GM12891 (cell line): ENCODE measurements at regions not wholly inside any gene's neighbourhood (a gene's known extent, or its start where the extent isn't known, plus 50 kb on each side); places are given as distances from the start of the nearest gene placed in this dataset.
"Not testable (repeated sequence)": the region's sequence is repeated elsewhere in the genome, so short reads cannot be mapped to it uniquely, and the experiment has no call there.

Source experiments
- DNase-seq: peaks from one replicate; pipeline ENCODE4 v3.0.0; 2011; ENCODE audit warnings: low spot score; ENCODE audit not compliant: insufficient read length
- FAIRE-seq: peaks from 2 replicates; lab custom pipeline; 2011; peaks lifted over from hg19 to GRCh38; lab: Jason Lieb, UNC
- PAX5 ChIP-seq: IDR thresholded peaks from 2 replicates; pipeline ENCODE4 v1.6.1; 2011; ENCODE audit warnings: low read length, moderate library complexity, mild to moderate bottlenecking; ENCODE audit not compliant: insufficient read depth, severe bottlenecking
- POLR2A ChIP-seq: IDR thresholded peaks from 2 replicates; pipeline ENCODE4 v1.6.1; 2011; ENCODE audit warnings: low read depth, low read length, control low read depth
- POLR2AphosphoS5 ChIP-seq: IDR thresholded peaks from 2 replicates; pipeline ENCODE4 v1.6.1; 2011; ENCODE audit warnings: low read depth, low read length, control low read depth
- POU2F2 ChIP-seq: IDR thresholded peaks from 2 replicates; pipeline ENCODE4 v1.6.1; 2011; ENCODE audit warnings: low read depth, mild to moderate bottlenecking, control low read depth, low read length, moderate library complexity
- SPI1 ChIP-seq: IDR thresholded peaks from 2 replicates; pipeline ENCODE4 v1.6.1; 2011; ENCODE audit warnings: low read depth, low read length, control low read depth
- TAF1 ChIP-seq: IDR thresholded peaks from 2 replicates; pipeline ENCODE4 v1.6.1; 2011; ENCODE audit warnings: low read depth, low read length, control low read depth

- no peak for TF ChIP-seq TAF1
- no peak for TF ChIP-seq PAX5
- no peak for TF ChIP-seq POU2F2
- TF ChIP-seq POLR2A, result no peak
- no peak for TF ChIP-seq POLR2AphosphoS5
- TF ChIP-seq SPI1, result no peak
- no peak for FAIRE-seq
These were observed 127.1 kb downstream of the MYCN start for GRCh38 chr2:16067444-16067843.

GRCh38 chr2:16067037-16067406 lies 126.7 kb downstream of the MYCN start:
- DNase-seq (no peak), FAIRE-seq (no peak)
- TF ChIP-seq POU2F2, result no peak
- no peak for TF ChIP-seq POLR2A
- TF ChIP-seq TAF1, result no peak
- no peak for TF ChIP-seq SPI1
- no peak for TF ChIP-seq POLR2AphosphoS5

More at GRCh38 chr2:16067444-16067843, 127.1 kb downstream of the MYCN start:
- no peak for DNase-seq

GRCh38 chr2:16066261-16067036 lies 126.1 kb downstream of the MYCN start:
- no peak for TF ChIP-seq POLR2AphosphoS5
- TF ChIP-seq SPI1, result no peak
- TF ChIP-seq TAF1, result no peak
- no peak for DNase-seq
- no peak for FAIRE-seq

GRCh38 chr2:16065272-16066069 lies 125.1 kb downstream of the MYCN start:
- DNase-seq, FAIRE-seq: not testable (repeated sequence)

GRCh38 chr2:16064745-16065144 lies 124.4 kb downstream of the MYCN start:
- DNase-seq, result no peak
- TF ChIP-seq SPI1 (no peak), TAF1 (no peak), POLR2A (no peak), POLR2AphosphoS5 (no peak), POU2F2 (no peak), PAX5 (no peak)
- no peak for FAIRE-seq

GRCh38 chr2:16063955-16064633 lies 123.7 kb downstream of the MYCN start:
- FAIRE-seq, result no peak
- TF ChIP-seq SPI1, result no peak
- no peak for DNase-seq

- no peak for TF ChIP-seq POLR2A
- no peak for DNase-seq
- no peak for FAIRE-seq
These were observed 123.0 kb downstream of the MYCN start for GRCh38 chr2:16063251-16063850.

- no peak for DNase-seq
- no peak for TF ChIP-seq POU2F2
- TF ChIP-seq TAF1, result no peak
- no peak for TF ChIP-seq SPI1
- FAIRE-seq, result no peak
These were observed 122.3 kb downstream of the MYCN start for GRCh38 chr2:16062471-16063250.

GRCh38 chr2:16061441-16062217 lies 121.3 kb downstream of the MYCN start:
- no peak for DNase-seq
- no peak for FAIRE-seq
- no peak for TF ChIP-seq POU2F2

- FAIRE-seq (no peak), DNase-seq (no peak)
- TF ChIP-seq POLR2A, result no peak
- no peak for TF ChIP-seq POLR2AphosphoS5
- TF ChIP-seq PAX5, result no peak
- TF ChIP-seq TAF1, result no peak
- TF ChIP-seq POU2F2, result no peak
- TF ChIP-seq SPI1, result no peak
These were observed 120.6 kb downstream of the MYCN start for GRCh38 chr2:16060936-16061338.
